Vagina (tissue), 2 donors: ENCODE measurements at regions not wholly inside any gene's neighbourhood (a gene's known extent, or its start where the extent isn't known, plus 50 kb on each side); places are given as distances from the start of the nearest gene placed in this dataset.

Experiments used
- DNase-seq, 2 donors: peaks; one replicate each; pipeline ENCODE4 v3.0.0-alpha.2; 2017; ENCODE audit errors: extremely low spot score in 2 of 2
- H3K27ac ChIP-seq: fragments of 200-600 bp; sonication (generic); one replicate; pipeline ENCODE4 v1.5.1; 2019
- H3K27me3 ChIP-seq: fragments of 200-600 bp; sonication (generic); one replicate; pipeline ENCODE4 v1.5.1; 2019
- H3K36me3 ChIP-seq, 2 donors: fragments of 200-600 bp; sonication (generic); one replicate each; pipeline ENCODE4 v1.5.1; 2017 to 2019
- H3K4me1 ChIP-seq: fragments of 200-600 bp; sonication (generic); one replicate; pipeline ENCODE4 v1.5.1; 2019
- H3K4me3 ChIP-seq, 2 donors: fragments of 200-600 bp; sonication (generic); 1 replicate in 1 of 2; 2 replicates in 1 of 2; pipeline ENCODE4 v1.5.1; 2016 to 2019
- H3K9me3 ChIP-seq: fragments of 200-600 bp; sonication (generic); one replicate; pipeline ENCODE4 v1.5.1; 2019
- CTCF ChIP-seq, 3 experiments: fragments of 450-650 bp in 2 of 3; fragments of 200-600 bp in 1 of 3; sonication (generic) in 1 of 3; IDR thresholded peaks; one replicate each; pipeline ENCODE4 v1.5.1; 2017 to 2019; ENCODE audit warnings: antibody characterized with exemption in 3 of 3, mild to moderate bottlenecking in 2 of 3, moderate library complexity in 2 of 3
- POLR2A ChIP-seq, 2 donors: fragments of 450-650 bp; IDR thresholded peaks; one replicate each; pipeline ENCODE4 v1.6.1; 2017; ENCODE audit warnings: antibody characterized with exemption in 2 of 2, mild to moderate bottlenecking in 2 of 2, moderate library complexity in 2 of 2
- POLR2AphosphoS5 ChIP-seq, 2 donors: sonication (generic); formaldehyde crosslinking; IDR thresholded peaks; one replicate each; pipeline ENCODE4 v1.9.0; 2017; ENCODE audit warnings: antibody characterized with exemption in 2 of 2, mild to moderate bottlenecking in 2 of 2, low read depth in 1 of 2; ENCODE audit not compliant: insufficient read depth in 1 of 2
- intact Hi-C: fragments of 100-400 bp; cut with DNase I; formaldehyde crosslinking; loops from one replicate; pipeline ENCODE4 v1.15.1; 2023

GRCh38 chrX:856566-857290 lies 226.1 kb downstream of the SHOX start:
- Histone ChIP-seq H3K27ac (no peak overlapping the region), H3K4me3 (no peak overlapping the region), H3K36me3 (no peaks in the 10 kb centered on the region), H3K4me1 (no peaks in the 10 kb centered on the region), H3K9me3 (no peaks in the 10 kb centered on the region), H3K27me3 (no peaks in the 10 kb centered on the region)
- TF ChIP-seq POLR2AphosphoS5 (IDR thresholded peaks at IDR 0.05; ENCODE audit: insufficient read depth in 1 of 2, low read depth in 1 of 2) (no peak), POLR2A (IDR thresholded peaks at IDR 0.05) (no peak), CTCF (IDR thresholded peaks at IDR 0.05) (no peak)
- no peak for DNase-seq
- intact Hi-C loops = no loop called here

- TF ChIP-seq POLR2A (IDR thresholded peaks at IDR 0.05) (no peak), POLR2AphosphoS5 (IDR thresholded peaks at IDR 0.05; ENCODE audit: insufficient read depth in 1 of 2, low read depth in 1 of 2) (no peak), CTCF (IDR thresholded peaks at IDR 0.05) (no peak)
- peak in 1 of 2 donors; percentile 10 for DNase-seq
- H3K9me3 ChIP-seq = no peaks in the 10 kb centered on the region
- H3K27ac ChIP-seq = no peak overlapping the region
- H3K4me3 ChIP-seq = no peak overlapping the region
- no peaks in the 10 kb centered on the region for H3K4me1 ChIP-seq
- H3K36me3 ChIP-seq = no peaks in the 10 kb centered on the region
- no peaks in the 10 kb centered on the region for H3K27me3 ChIP-seq
- intact Hi-C loops = no loop called here
Observed at GRCh38 chrX:853304-853703, 222.7 kb downstream of the SHOX start.

- intact Hi-C loops = no loop called here
- no peaks in the 10 kb centered on the region for H3K27me3 ChIP-seq
- no peaks in the 10 kb centered on the region for H3K9me3 ChIP-seq
- H3K4me3 ChIP-seq = no peak overlapping the region
- no peaks in the 10 kb centered on the region for H3K36me3 ChIP-seq
- TF ChIP-seq POLR2A (IDR thresholded peaks at IDR 0.05) = no peak
- no peak for TF ChIP-seq CTCF (IDR thresholded peaks at IDR 0.05)
- TF ChIP-seq POLR2AphosphoS5 (IDR thresholded peaks at IDR 0.05; ENCODE audit: insufficient read depth in 1 of 2, low read depth in 1 of 2) = no peak
- no peaks in the 10 kb centered on the region for H3K4me1 ChIP-seq
- H3K27ac ChIP-seq = no peak overlapping the region
- peak in 1 of 2 donors; percentile 27 for DNase-seq
Observed at GRCh38 chrX:850471-850916, 219.9 kb downstream of the SHOX start.

GRCh38 chrX:848386-848785 lies 217.8 kb downstream of the SHOX start:
- peak in 1 of 2 donors; percentile 11 for DNase-seq
- H3K9me3 ChIP-seq = no peaks in the 10 kb centered on the region
- H3K4me3 ChIP-seq = no peak overlapping the region
- no peaks in the 10 kb centered on the region for H3K27me3 ChIP-seq
- H3K27ac ChIP-seq = no peak overlapping the region
- no peak for TF ChIP-seq CTCF (IDR thresholded peaks at IDR 0.05)
- TF ChIP-seq POLR2A (IDR thresholded peaks at IDR 0.05) = no peak
- no peak for TF ChIP-seq POLR2AphosphoS5 (IDR thresholded peaks at IDR 0.05; ENCODE audit: insufficient read depth in 1 of 2, low read depth in 1 of 2)
- no peaks in the 10 kb centered on the region for H3K36me3 ChIP-seq
- intact Hi-C loops = no loop called here
- no peaks in the 10 kb centered on the region for H3K4me1 ChIP-seq

GRCh38 chrX:843306-843705 lies 212.7 kb downstream of the SHOX start:
- no peaks in the 10 kb centered on the region for H3K9me3 ChIP-seq
- no peak for DNase-seq
- intact Hi-C loops = no loop called here

More at GRCh38 chrX:843306-843705, 212.7 kb downstream of the SHOX start:
- no peaks in the 10 kb centered on the region for H3K27me3 ChIP-seq
- TF ChIP-seq CTCF (IDR thresholded peaks at IDR 0.05) = no peak
- TF ChIP-seq POLR2AphosphoS5 (IDR thresholded peaks at IDR 0.05; ENCODE audit: insufficient read depth in 1 of 2, low read depth in 1 of 2) = no peak
- no peak for TF ChIP-seq POLR2A (IDR thresholded peaks at IDR 0.05)
- H3K36me3 ChIP-seq = no peaks in the 10 kb centered on the region
- H3K4me1 ChIP-seq = no peaks in the 10 kb centered on the region
- no peak overlapping the region for H3K4me3 ChIP-seq
- no peak overlapping the region for H3K27ac ChIP-seq
